C4-2B (cell line): ENCODE measurements at regions not wholly inside any gene's neighbourhood (a gene's known extent, or its start where the extent isn't known, plus 50 kb on each side); places are given as distances from the start of the nearest gene placed in this dataset.
"Not testable (repeated sequence)": the region's sequence is repeated elsewhere in the genome, so short reads cannot be mapped to it uniquely, and the experiment has no call there.

Source experiments
- H3K27ac ChIP-seq: fragments of 450-650 bp; 2 replicates; pipeline ENCODE4 v1.5.1; 2017
- CTCF ChIP-seq: fragments of 450-650 bp; conservative IDR thresholded peaks from 2 replicates; pipeline ENCODE4 v1.5.1; 2017; ENCODE audit warnings: mild to moderate bottlenecking
- ZFX ChIP-seq: fragments of 450-650 bp; IDR thresholded peaks from 2 replicates; pipeline ENCODE4 v1.6.1; 2017

- H3K27ac ChIP-seq, result no peak overlapping the region
- TF ChIP-seq CTCF, result no peak
- no peak for TF ChIP-seq ZFX
These were observed 193.0 kb downstream of the TRIML1 start for GRCh38 chr4:188332265-188332664.

GRCh38 chr4:188336891-188337290, 197.7 kb downstream of the TRIML1 start:
- H3K27ac ChIP-seq, result no peak overlapping the region
- TF ChIP-seq ZFX (no peak), CTCF (no peak)

GRCh38 chr4:188341428-188341827, 202.2 kb downstream of the TRIML1 start:
- TF ChIP-seq ZFX (no peak), CTCF (no peak)
- H3K27ac ChIP-seq, result no peak overlapping the region

GRCh38 chr4:188346171-188346809, 207.0 kb downstream of the TRIML1 start:
- no peak for TF ChIP-seq ZFX
- no peak for TF ChIP-seq CTCF
- H3K27ac ChIP-seq, result no peak overlapping the region

GRCh38 chr4:188347339-188347738, 208.1 kb downstream of the TRIML1 start:
- H3K27ac ChIP-seq, result no peak overlapping the region
- TF ChIP-seq CTCF (no peak), ZFX (no peak)

GRCh38 chr4:188349569-188349968, 210.3 kb downstream of the TRIML1 start:
- not testable (repeated sequence) for H3K27ac ChIP-seq

- H3K27ac ChIP-seq, result no peak overlapping the region
- TF ChIP-seq CTCF (no peak), ZFX (no peak)
These were observed 224.0 kb downstream of the TRIML1 start for GRCh38 chr4:188363196-188363595.

- TF ChIP-seq ZFX (no peak), CTCF (no peak)
- H3K27ac ChIP-seq, result no peak overlapping the region
These were observed 231.5 kb downstream of the TRIML1 start for GRCh38 chr4:188370777-188371176.
